Tibial nerve (tissue), 4 donors: ENCODE measurements at regions not wholly inside any gene's neighbourhood (a gene's known extent, or its start where the extent isn't known, plus 50 kb on each side); places are given as distances from the start of the nearest gene placed in this dataset.

ENCODE experiments used
- EP300 ChIP-seq, 2 donors: sonication (generic); formaldehyde crosslinking; IDR thresholded peaks; one replicate each; pipeline ENCODE4 v1.6.1; 2017; ENCODE audit warnings: antibody characterized with exemption in 2 of 2, mild to moderate bottlenecking in 1 of 2
- POLR2A ChIP-seq, 2 donors: fragments of 450-650 bp; IDR thresholded peaks; one replicate each; pipeline ENCODE4 v1.6.1; 2017; ENCODE audit warnings: antibody characterized with exemption in 2 of 2, mild to moderate bottlenecking in 2 of 2, moderate library complexity in 2 of 2
- TF ChIP-seq, protein P1 (sequence below), 5 experiments: fragments of 200-600 bp in 3 of 5; fragments of 450-650 bp in 2 of 5; sonication (generic) in 3 of 5; IDR thresholded peaks; one replicate each; pipeline ENCODE4 v1.5.1; 2016 to 2019; ENCODE audit warnings: antibody characterized with exemption in 5 of 5, mild to moderate bottlenecking in 3 of 5, moderate library complexity in 2 of 5

DNA sequence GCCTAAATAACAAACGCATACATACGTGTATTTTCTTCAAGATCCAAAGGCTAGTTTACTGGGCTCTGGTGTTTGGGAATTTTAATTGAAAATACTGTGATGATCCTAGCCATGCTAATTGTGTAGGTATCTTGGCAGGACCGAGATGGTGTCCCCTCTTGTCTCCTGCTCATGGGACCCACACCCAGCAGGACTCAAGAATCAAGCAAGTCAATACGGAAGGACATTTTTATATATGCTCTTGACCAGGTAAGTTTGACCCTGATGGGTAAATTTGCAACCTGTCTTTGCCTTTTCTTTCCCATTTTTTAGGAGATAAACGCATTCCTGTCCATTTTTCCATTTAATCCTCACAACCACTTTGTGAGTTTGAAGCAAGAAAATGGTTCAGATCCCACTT lies 111.8 kb upstream of the MYCN start:
- TF ChIP-seq, protein P1, sequence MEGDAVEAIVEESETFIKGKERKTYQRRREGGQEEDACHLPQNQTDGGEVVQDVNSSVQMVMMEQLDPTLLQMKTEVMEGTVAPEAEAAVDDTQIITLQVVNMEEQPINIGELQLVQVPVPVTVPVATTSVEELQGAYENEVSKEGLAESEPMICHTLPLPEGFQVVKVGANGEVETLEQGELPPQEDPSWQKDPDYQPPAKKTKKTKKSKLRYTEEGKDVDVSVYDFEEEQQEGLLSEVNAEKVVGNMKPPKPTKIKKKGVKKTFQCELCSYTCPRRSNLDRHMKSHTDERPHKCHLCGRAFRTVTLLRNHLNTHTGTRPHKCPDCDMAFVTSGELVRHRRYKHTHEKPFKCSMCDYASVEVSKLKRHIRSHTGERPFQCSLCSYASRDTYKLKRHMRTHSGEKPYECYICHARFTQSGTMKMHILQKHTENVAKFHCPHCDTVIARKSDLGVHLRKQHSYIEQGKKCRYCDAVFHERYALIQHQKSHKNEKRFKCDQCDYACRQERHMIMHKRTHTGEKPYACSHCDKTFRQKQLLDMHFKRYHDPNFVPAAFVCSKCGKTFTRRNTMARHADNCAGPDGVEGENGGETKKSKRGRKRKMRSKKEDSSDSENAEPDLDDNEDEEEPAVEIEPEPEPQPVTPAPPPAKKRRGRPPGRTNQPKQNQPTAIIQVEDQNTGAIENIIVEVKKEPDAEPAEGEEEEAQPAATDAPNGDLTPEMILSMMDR (IDR thresholded peaks at IDR 0.05): no peak
- TF ChIP-seq EP300 (IDR thresholded peaks at IDR 0.05) (no peak), POLR2A (IDR thresholded peaks at IDR 0.05) (no peak)
